Colonic mucosa (tissue), 4 donors: ENCODE measurements at regions not wholly inside any gene's neighbourhood (a gene's known extent, or its start where the extent isn't known, plus 50 kb on each side); places are given as distances from the start of the nearest gene placed in this dataset.

Experiments used
- DNase-seq: peaks from one replicate; pipeline ENCODE4 v3.0.0-alpha.2; 2020
- H3K27ac ChIP-seq: fragments of 200-600 bp; one replicate; pipeline ENCODE4 v1.8.0; 2021
- H3K27me3 ChIP-seq: fragments of 200-600 bp; one replicate; pipeline ENCODE4 v1.8.0; 2021
- H3K36me3 ChIP-seq: fragments of 200-600 bp; one replicate; pipeline ENCODE4 v1.8.0; 2021
- H3K4me1 ChIP-seq: fragments of 200-600 bp; one replicate; pipeline ENCODE4 v1.8.0; 2021; ENCODE audit warnings: mild to moderate bottlenecking
- H3K4me3 ChIP-seq: fragments of 200-600 bp; one replicate; pipeline ENCODE4 v1.8.0; 2021
- H3K9ac ChIP-seq, 2 donors: one replicate each; pipeline ENCODE4 v1.7.0; 2013; ENCODE audit warnings: control low read depth in 2 of 2, low read depth in 2 of 2, low read length in 2 of 2
- H3K9me3 ChIP-seq: fragments of 200-600 bp; one replicate; pipeline ENCODE4 v1.8.0; 2021
- CTCF ChIP-seq: fragments of 200-600 bp; IDR thresholded peaks from one replicate; pipeline ENCODE4 v1.8.0; 2022; ENCODE audit warnings: antibody characterized with exemption, mild to moderate bottlenecking
- intact Hi-C: fragments of 100-400 bp; cut with DNase I; formaldehyde crosslinking; loops from one replicate; pipeline ENCODE4 v1.14.1; 2022
- donor health status: healthy.
- donor health status: DM: no; HTN: no; CAD: no.
- donor health status: DM: no; HTN: no; CAD: no.

DNA sequence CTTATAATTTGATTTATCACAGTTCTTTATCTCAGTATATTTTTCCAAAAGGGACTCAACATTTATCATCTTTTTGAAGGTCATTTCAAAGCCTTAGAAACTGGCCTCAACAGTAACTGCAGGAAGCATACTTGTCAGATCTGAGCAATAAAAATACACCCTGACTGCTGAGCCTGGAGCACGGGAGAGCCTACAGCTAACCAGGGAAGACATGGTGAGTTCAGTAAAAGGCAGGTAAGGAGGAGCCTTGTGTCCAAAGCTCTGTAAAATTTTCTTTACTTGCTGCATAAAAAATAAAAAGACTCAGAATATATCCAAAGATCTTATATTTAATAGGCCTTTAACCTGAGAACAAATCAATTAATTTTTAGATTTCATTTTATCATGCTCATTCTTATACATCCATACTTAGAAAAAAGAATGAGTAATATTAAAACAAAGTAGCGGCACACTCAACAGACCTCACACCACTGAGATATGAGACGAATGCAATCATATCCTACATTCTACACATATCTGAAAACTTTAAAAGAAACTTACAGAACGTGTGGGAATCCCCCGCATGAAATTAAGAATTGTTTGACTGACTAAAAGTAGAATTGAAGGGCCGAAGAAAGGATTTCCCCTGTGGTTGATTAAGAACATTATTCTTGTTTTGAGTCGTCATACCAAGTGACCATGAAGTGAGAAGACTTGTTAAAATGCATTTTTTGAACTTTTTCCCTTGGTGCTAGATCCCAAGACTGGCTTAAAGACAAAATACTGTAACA, 296.4 kb upstream of the MKLN1 start:
- no peaks in the 10 kb centered on the region for H3K9me3 ChIP-seq
- no peaks in the 10 kb centered on the region for H3K4me1 ChIP-seq
- no peak overlapping the region for H3K4me3 ChIP-seq

DNA sequence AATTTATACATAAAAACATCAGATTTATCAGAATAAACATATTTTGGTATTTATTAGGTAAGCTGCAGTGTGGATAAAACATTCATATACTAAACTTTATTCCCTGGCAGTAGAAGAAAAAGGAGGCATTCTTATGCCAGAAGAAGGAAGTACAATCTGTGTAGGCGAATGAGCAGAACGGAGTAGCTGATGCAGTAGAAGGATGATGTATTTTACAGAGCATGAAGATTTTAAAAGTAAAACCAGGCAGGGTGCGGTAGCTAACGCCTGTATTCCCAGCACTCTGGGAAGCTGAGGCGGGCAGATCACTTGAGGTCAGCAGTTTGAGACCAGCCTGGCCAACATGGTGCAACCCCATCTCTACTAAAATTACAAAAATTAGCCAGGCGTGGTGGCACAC, 294.9 kb upstream of the MKLN1 start:
- Histone ChIP-seq H3K36me3 (no peaks in the 10 kb centered on the region), H3K9ac (no peak overlapping the region), H3K4me1 (no peaks in the 10 kb centered on the region), H3K4me3 (no peak overlapping the region), H3K27ac (no peak overlapping the region), H3K27me3 (no peaks in the 10 kb centered on the region), H3K9me3 (no peaks in the 10 kb centered on the region)
- intact Hi-C loops, result no loop called here
- no peak for TF ChIP-seq CTCF
- DNase-seq, result no peak

More for the DNA sequence above, 296.4 kb upstream of the MKLN1 start:
- intact Hi-C loops, result no loop called here
- no peak for DNase-seq
- H3K27ac ChIP-seq, result no peak overlapping the region
- H3K27me3 ChIP-seq, result no peaks in the 10 kb centered on the region
- H3K36me3 ChIP-seq, result no peaks in the 10 kb centered on the region
- no peak for TF ChIP-seq CTCF
- H3K9ac ChIP-seq, result no peak overlapping the region

DNA sequence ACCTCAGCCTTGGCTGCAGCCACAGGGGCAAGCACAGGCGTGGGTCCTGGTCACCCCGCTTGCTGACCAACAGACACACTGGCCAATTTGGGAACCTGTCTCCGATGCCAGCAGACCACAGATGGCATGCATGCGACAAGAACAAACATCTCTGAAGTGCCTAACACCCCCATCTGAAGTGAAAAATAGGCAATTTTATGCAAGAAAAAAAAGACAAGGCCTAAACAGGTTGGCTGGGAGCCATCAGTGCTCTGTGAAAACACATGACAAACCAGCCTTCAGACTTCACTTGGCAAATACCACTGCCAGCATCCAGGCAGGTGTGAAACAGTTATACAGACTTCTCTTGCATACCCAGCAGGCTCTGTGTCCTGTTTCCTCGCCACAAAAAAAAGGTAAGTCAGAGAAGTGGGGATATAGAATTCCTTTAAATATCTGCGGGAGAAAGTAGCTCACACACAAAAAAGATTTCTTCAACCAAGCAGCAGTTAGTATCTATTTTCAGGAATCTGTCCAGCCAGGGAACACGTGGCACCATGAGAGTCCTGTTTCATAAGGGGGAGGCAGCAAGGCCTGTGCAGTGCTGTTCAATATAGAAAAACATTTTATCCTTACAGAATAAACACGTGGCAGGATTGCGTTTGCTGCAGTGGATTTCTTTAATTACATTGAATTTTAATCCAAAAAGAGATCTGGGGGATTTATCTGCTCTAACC, 293.4 kb upstream of the MKLN1 start:
- DNase-seq, result no peak
- no peaks in the 10 kb centered on the region for H3K36me3 ChIP-seq
- no peak overlapping the region for H3K27ac ChIP-seq
- no peak for TF ChIP-seq CTCF
- no peaks in the 10 kb centered on the region for H3K9me3 ChIP-seq
- no peak overlapping the region for H3K4me3 ChIP-seq
- H3K4me1 ChIP-seq, result no peaks in the 10 kb centered on the region
- no peak overlapping the region for H3K9ac ChIP-seq
- H3K27me3 ChIP-seq, result no peaks in the 10 kb centered on the region
- intact Hi-C loops, result no loop called here

DNA sequence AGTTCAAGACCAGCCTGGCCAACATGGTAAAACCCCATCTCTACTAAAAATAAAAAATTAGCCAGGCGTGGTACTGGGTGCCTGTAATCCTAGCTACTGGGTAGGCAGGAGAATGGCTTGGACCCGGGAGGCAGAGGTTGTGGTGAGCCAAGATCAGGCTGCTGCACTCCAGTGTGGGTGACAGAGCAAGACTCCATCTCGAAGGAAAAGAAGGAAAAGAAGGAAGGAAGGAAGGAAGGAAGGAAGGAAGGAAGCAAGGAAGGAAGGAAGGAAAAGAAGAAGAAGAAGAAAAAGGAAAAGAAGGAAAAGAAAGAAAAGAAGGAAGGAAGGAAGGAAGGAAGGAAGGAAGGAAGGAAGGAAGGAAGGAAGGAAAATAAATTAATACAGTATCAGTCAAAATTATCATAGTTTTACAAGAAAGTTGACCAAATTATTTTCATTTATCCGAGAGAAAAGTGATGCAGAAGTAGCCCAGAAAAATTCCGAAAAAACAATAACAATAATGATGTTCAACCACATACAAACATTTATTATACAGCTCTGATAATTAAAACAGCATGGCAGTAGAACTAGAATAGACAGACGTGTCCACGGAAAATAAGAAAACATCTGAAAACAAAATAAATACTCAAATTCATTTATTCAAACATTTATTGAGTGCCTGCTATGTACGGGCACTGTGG, 292.4 kb upstream of the MKLN1 start:
- Histone ChIP-seq H3K4me1 (no peaks in the 10 kb centered on the region), H3K4me3 (no peak overlapping the region), H3K9ac (no peak overlapping the region), H3K27me3 (no peaks in the 10 kb centered on the region), H3K27ac (no peak overlapping the region), H3K36me3 (no peaks in the 10 kb centered on the region), H3K9me3 (no peaks in the 10 kb centered on the region)
- no peak for DNase-seq
- intact Hi-C loops, result loop anchor here (5.0 kb wide), 1 partner anchor 138 kb away; no protein-coding TSS in a partner anchor
- TF ChIP-seq CTCF, result no peak

GRCh38 chr7:131038153-131038552, 289.5 kb upstream of the MKLN1 start:
- Histone ChIP-seq H3K4me3 (no peak overlapping the region), H3K9me3 (no peaks in the 10 kb centered on the region), H3K4me1 (peaks cover 3% of the 10 kb centered on the region), H3K27ac (no peak overlapping the region), H3K36me3 (no peaks in the 10 kb centered on the region), H3K9ac (no peak overlapping the region), H3K27me3 (no peaks in the 10 kb centered on the region)
- TF ChIP-seq CTCF, result no peak
- no peak for DNase-seq
- intact Hi-C loops, result loop anchor here (5.0 kb wide), 1 partner anchor 141 kb away; no protein-coding TSS in a partner anchor
